ENCODE measurements at regions not wholly inside any gene's neighbourhood (a gene's known extent, or its start where the extent isn't known, plus 50 kb on each side); places are given as distances from the start of the nearest gene placed in this dataset.

DNA sequence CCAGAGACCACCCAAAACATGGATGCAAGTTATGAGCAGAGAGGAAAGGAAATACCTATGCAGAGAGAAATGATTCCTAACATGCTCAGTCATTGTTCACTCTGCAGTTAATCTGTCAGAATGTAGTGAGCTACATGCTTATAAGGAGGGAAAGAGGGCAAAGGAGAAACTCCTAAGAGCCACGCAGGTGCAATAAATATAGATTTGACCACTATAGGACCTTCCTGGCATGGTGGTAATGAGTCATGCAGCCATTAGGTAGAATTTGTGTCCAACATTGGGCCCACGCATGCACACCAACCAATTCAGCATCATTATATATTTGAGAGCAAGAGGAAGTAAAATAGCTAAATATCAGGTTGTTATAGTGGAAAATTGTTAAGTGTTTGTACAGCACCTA lies 699.9 kb downstream of the DSC3 start:
- TF ChIP-seq CTCF (IDR thresholded peaks at IDR 0.05), result no peak
- TF ChIP-seq EZH2 (IDR thresholded peaks at IDR 0.05; ENCODE audit: borderline replicate concordance, insufficient read depth, low read depth, low read length, poor library complexity, severe bottlenecking), result no peak

Measured in B cell (primary cell).